Colonic mucosa (tissue), 4 donors: ENCODE measurements at regions not wholly inside any gene's neighbourhood (a gene's known extent, or its start where the extent isn't known, plus 50 kb on each side); places are given as distances from the start of the nearest gene placed in this dataset.

ENCODE experiments used
- DNase-seq: peaks from one replicate; pipeline ENCODE4 v3.0.0-alpha.2; 2020
- H3K27ac ChIP-seq: fragments of 200-600 bp; one replicate; pipeline ENCODE4 v1.8.0; 2021
- H3K27me3 ChIP-seq: fragments of 200-600 bp; one replicate; pipeline ENCODE4 v1.8.0; 2021
- H3K36me3 ChIP-seq: fragments of 200-600 bp; one replicate; pipeline ENCODE4 v1.8.0; 2021
- H3K4me1 ChIP-seq: fragments of 200-600 bp; one replicate; pipeline ENCODE4 v1.8.0; 2021; ENCODE audit warnings: mild to moderate bottlenecking
- H3K4me3 ChIP-seq: fragments of 200-600 bp; one replicate; pipeline ENCODE4 v1.8.0; 2021
- H3K9ac ChIP-seq, 2 donors: one replicate each; pipeline ENCODE4 v1.7.0; 2013; ENCODE audit warnings: control low read depth in 2 of 2, low read depth in 2 of 2, low read length in 2 of 2
- H3K9me3 ChIP-seq: fragments of 200-600 bp; one replicate; pipeline ENCODE4 v1.8.0; 2021
- intact Hi-C: fragments of 100-400 bp; cut with DNase I; formaldehyde crosslinking; loops from one replicate; pipeline ENCODE4 v1.14.1; 2022
- TF ChIP-seq, protein P1 (sequence below): fragments of 200-600 bp; IDR thresholded peaks from one replicate; pipeline ENCODE4 v1.8.0; 2022; ENCODE audit warnings: antibody characterized with exemption, mild to moderate bottlenecking
- donor health status: healthy.
- donor health status: DM: no; HTN: no; CAD: no.
- donor health status: DM: no; HTN: no; CAD: no.

DNA sequence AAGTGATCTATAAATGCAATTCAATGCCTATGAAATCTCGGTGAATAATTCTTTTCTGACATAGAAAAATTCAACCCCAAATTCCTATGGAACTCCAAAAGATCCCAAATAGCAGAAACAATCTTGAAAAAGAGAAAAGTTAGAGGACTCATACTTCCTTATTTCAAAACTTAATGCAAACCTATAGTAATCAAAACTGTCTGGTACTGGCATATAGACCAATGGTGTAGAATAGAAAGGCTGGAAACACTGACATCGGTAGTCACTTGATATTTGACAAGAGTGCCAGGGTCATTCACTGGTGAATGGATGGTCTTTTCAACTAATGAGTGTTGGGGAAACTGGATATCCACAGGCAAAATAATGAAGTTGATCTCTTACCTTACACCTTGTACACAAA lies 637.1 kb upstream of the PCDH9 start:
- intact Hi-C loops: no loop called here
- H3K27ac ChIP-seq: no peak overlapping the region
- no peak for DNase-seq

DNA sequence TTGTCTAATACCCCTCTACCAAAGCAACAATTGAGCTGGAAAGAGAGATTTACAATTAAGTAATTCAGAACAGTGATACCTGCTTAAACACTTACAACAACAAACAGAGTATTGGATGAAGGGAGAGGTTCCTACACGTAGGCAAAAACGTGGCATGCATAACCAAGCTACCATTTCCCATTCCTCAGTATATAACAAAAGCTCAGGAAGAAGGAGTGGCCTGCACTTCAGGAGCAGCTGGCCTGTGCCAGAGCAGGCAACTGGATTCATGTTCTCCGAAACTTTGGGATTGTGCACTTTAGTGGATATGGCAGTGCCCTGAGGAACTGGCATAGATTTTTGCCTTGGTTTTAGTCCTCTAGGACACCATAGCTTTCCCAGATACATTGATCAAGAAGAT lies 630.2 kb upstream of the PCDH9 start:
- TF ChIP-seq, protein P1, sequence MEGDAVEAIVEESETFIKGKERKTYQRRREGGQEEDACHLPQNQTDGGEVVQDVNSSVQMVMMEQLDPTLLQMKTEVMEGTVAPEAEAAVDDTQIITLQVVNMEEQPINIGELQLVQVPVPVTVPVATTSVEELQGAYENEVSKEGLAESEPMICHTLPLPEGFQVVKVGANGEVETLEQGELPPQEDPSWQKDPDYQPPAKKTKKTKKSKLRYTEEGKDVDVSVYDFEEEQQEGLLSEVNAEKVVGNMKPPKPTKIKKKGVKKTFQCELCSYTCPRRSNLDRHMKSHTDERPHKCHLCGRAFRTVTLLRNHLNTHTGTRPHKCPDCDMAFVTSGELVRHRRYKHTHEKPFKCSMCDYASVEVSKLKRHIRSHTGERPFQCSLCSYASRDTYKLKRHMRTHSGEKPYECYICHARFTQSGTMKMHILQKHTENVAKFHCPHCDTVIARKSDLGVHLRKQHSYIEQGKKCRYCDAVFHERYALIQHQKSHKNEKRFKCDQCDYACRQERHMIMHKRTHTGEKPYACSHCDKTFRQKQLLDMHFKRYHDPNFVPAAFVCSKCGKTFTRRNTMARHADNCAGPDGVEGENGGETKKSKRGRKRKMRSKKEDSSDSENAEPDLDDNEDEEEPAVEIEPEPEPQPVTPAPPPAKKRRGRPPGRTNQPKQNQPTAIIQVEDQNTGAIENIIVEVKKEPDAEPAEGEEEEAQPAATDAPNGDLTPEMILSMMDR: no peak
- Histone ChIP-seq H3K9ac (no peak overlapping the region), H3K9me3 (no peaks in the 10 kb centered on the region), H3K4me3 (no peak overlapping the region), H3K4me1 (no peaks in the 10 kb centered on the region), H3K36me3 (no peaks in the 10 kb centered on the region), H3K27ac (no peak overlapping the region), H3K27me3 (no peaks in the 10 kb centered on the region)
- no peak for DNase-seq
- intact Hi-C loops: no loop called here

More for the DNA sequence above, 637.1 kb upstream of the PCDH9 start:
- Histone ChIP-seq H3K4me3 (no peak overlapping the region), H3K27me3 (no peaks in the 10 kb centered on the region), H3K4me1 (no peaks in the 10 kb centered on the region), H3K9me3 (no peaks in the 10 kb centered on the region), H3K9ac (no peak overlapping the region), H3K36me3 (no peaks in the 10 kb centered on the region)
- TF ChIP-seq, protein P1: no peak

DNA sequence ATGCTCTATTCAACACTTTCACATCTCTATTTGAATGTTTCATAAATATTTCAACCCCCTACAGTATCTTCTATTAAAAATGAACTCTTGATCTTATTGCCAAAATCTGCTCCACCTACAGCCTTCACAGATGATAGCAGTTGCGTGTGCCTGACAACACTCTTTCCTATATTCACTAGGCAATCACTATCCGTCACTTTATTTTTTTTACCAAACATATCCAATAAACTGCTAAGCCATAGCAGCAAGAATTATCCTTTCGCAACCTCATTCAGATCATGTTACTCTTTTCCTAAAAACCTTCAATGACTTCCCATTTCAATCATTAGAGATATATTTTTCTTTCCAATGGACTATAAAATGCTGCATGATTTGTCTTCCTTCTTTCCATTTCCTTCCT lies 629.8 kb upstream of the PCDH9 start:
- no peak overlapping the region for H3K4me3 ChIP-seq
- H3K4me1 ChIP-seq: no peaks in the 10 kb centered on the region
- no peak overlapping the region for H3K27ac ChIP-seq
- H3K9ac ChIP-seq: no peak overlapping the region
- H3K9me3 ChIP-seq: no peaks in the 10 kb centered on the region
- TF ChIP-seq, protein P1: no peak
- DNase-seq: no peak
- intact Hi-C loops: no loop called here
- H3K27me3 ChIP-seq: no peaks in the 10 kb centered on the region
- no peaks in the 10 kb centered on the region for H3K36me3 ChIP-seq

DNA sequence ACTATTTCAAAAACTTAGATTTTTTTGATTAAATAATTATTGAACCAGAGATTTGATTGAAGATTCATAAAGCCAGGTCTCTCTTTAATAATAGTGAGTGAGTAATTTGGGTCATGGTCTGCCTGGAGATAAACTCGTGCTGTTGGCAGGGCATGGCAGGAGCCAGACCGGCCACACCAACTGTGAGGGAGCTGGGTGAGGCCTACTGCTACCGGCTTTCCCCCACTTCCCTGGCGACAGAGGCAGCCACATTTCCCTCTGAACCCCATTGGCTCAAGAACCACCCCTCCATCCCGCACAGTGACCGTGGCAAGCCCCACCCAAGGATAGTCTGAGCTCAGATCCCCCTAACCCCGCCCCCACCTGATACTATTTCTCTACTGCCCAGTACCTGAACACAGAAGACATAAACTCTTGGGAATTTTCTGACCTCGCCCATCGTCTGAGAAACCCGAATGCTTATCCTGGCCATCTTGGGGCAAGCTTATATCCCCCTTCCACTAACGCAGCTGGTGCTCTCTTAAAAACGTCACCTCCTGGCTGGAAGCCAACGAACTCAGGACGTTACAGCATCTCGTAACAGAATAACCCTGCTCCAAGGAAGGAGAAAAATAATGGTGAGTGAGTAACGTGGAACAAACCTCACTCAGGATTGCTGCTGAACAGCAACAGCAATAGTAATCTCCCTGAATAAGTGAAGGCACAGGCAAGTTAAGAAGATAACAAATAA lies 627.6 kb upstream of the PCDH9 start:
- intact Hi-C loops: no loop called here

DNA sequence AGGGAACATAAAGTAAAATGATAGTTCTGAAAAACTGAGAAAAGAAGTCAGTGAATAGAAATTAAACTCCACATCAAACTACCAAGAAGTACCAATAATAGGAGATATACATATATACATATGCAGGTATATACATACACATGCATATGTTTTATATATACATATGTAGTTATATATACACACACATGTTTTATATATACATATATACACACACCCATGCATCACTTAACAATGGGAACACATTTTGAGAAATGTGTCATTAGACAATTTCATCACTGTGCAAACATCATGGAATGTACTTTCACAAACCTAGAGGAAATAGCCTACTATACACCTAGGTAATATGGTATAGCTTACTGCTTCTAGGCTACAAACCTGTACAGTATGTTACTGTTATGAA lies 626.8 kb upstream of the PCDH9 start:
- Histone ChIP-seq H3K4me3 (no peak overlapping the region), H3K9me3 (no peaks in the 10 kb centered on the region), H3K27me3 (no peaks in the 10 kb centered on the region), H3K36me3 (no peaks in the 10 kb centered on the region), H3K9ac (no peak overlapping the region), H3K4me1 (no peaks in the 10 kb centered on the region), H3K27ac (no peak overlapping the region)
- TF ChIP-seq, protein P1: no peak
- intact Hi-C loops: no loop called here
- no peak for DNase-seq

More for the DNA sequence above, 627.6 kb upstream of the PCDH9 start:
- Histone ChIP-seq H3K36me3 (no peaks in the 10 kb centered on the region), H3K9ac (no peak overlapping the region), H3K4me1 (no peaks in the 10 kb centered on the region), H3K27me3 (no peaks in the 10 kb centered on the region), H3K4me3 (no peak overlapping the region), H3K27ac (no peak overlapping the region), H3K9me3 (no peaks in the 10 kb centered on the region)
- no peak for DNase-seq
- TF ChIP-seq, protein P1: no peak
